H1 (cell line): ENCODE measurements at regions not wholly inside any gene's neighbourhood (a gene's known extent, or its start where the extent isn't known, plus 50 kb on each side); places are given as distances from the start of the nearest gene placed in this dataset.

Experiments used
- ATF2 ChIP-seq: IDR thresholded peaks from 2 replicates; pipeline ENCODE4 v1.6.1; 2012; ENCODE audit warnings: low read length, inconsistent platforms
- CBX5 ChIP-seq: fragments of 300-800, 300-1000 bp; sonication (generic); IDR thresholded peaks from 2 replicates; pipeline ENCODE4 v1.7.1; 2016; ENCODE audit warnings: antibody characterized with exemption, low read length, low read depth
- CBX8 ChIP-seq: fragments of 300-800, 300-1000 bp; sonication (generic); IDR thresholded peaks from 2 replicates; pipeline ENCODE4 v1.7.1; 2016; ENCODE audit warnings: low read depth, low read length, borderline replicate concordance
- CEBPB ChIP-seq: IDR thresholded peaks from 2 replicates; pipeline ENCODE4 v1.6.1; 2012; ENCODE audit warnings: low read depth, low read length
- CTBP2 ChIP-seq: IDR thresholded peaks from 2 replicates; pipeline ENCODE4 v1.7.0; 2011; ENCODE audit warnings: borderline replicate concordance, mild to moderate bottlenecking, moderate library complexity, mixed read lengths, low read length; ENCODE audit not compliant: insufficient read depth, insufficient read length
- EP300 ChIP-seq, 2 experiments: IDR thresholded peaks; 1 replicate in 1 of 2; 2 replicates in 1 of 2; pipeline ENCODE4 v1.6.1; 2011 to 2012; ENCODE audit warnings: low read depth in 2 of 2, low read length in 2 of 2, mild to moderate bottlenecking in 2 of 2, borderline replicate concordance in 1 of 2, inconsistent platforms in 1 of 2, moderate library complexity in 1 of 2
- NANOG ChIP-seq: IDR thresholded peaks from 2 replicates; pipeline ENCODE4 v1.6.1; 2011; ENCODE audit warnings: low read length, low read depth, mild to moderate bottlenecking, inconsistent platforms; ENCODE audit not compliant: insufficient read depth, poor library complexity, severe bottlenecking
- TAF7 ChIP-seq: optimal IDR thresholded peaks from 2 replicates; pipeline ENCODE3; 2011; ENCODE audit warnings: low read depth, mild to moderate bottlenecking, inconsistent platforms, low read length, moderate library complexity, borderline replicate concordance
- YY1 ChIP-seq: IDR thresholded peaks from 2 replicates; pipeline ENCODE4 v1.6.1; 2011; ENCODE audit warnings: low read depth, mild to moderate bottlenecking, low read length
- TF ChIP-seq, protein P1 (sequence below): fragments of 300-600 bp; sonication (generic); IDR thresholded peaks from 2 replicates; pipeline ENCODE4 v1.7.1; 2012; ENCODE audit warnings: low read length, moderate library complexity, mild to moderate bottlenecking, inconsistent platforms; ENCODE audit not compliant: insufficient replicate concordance

- TF ChIP-seq, protein P1, sequence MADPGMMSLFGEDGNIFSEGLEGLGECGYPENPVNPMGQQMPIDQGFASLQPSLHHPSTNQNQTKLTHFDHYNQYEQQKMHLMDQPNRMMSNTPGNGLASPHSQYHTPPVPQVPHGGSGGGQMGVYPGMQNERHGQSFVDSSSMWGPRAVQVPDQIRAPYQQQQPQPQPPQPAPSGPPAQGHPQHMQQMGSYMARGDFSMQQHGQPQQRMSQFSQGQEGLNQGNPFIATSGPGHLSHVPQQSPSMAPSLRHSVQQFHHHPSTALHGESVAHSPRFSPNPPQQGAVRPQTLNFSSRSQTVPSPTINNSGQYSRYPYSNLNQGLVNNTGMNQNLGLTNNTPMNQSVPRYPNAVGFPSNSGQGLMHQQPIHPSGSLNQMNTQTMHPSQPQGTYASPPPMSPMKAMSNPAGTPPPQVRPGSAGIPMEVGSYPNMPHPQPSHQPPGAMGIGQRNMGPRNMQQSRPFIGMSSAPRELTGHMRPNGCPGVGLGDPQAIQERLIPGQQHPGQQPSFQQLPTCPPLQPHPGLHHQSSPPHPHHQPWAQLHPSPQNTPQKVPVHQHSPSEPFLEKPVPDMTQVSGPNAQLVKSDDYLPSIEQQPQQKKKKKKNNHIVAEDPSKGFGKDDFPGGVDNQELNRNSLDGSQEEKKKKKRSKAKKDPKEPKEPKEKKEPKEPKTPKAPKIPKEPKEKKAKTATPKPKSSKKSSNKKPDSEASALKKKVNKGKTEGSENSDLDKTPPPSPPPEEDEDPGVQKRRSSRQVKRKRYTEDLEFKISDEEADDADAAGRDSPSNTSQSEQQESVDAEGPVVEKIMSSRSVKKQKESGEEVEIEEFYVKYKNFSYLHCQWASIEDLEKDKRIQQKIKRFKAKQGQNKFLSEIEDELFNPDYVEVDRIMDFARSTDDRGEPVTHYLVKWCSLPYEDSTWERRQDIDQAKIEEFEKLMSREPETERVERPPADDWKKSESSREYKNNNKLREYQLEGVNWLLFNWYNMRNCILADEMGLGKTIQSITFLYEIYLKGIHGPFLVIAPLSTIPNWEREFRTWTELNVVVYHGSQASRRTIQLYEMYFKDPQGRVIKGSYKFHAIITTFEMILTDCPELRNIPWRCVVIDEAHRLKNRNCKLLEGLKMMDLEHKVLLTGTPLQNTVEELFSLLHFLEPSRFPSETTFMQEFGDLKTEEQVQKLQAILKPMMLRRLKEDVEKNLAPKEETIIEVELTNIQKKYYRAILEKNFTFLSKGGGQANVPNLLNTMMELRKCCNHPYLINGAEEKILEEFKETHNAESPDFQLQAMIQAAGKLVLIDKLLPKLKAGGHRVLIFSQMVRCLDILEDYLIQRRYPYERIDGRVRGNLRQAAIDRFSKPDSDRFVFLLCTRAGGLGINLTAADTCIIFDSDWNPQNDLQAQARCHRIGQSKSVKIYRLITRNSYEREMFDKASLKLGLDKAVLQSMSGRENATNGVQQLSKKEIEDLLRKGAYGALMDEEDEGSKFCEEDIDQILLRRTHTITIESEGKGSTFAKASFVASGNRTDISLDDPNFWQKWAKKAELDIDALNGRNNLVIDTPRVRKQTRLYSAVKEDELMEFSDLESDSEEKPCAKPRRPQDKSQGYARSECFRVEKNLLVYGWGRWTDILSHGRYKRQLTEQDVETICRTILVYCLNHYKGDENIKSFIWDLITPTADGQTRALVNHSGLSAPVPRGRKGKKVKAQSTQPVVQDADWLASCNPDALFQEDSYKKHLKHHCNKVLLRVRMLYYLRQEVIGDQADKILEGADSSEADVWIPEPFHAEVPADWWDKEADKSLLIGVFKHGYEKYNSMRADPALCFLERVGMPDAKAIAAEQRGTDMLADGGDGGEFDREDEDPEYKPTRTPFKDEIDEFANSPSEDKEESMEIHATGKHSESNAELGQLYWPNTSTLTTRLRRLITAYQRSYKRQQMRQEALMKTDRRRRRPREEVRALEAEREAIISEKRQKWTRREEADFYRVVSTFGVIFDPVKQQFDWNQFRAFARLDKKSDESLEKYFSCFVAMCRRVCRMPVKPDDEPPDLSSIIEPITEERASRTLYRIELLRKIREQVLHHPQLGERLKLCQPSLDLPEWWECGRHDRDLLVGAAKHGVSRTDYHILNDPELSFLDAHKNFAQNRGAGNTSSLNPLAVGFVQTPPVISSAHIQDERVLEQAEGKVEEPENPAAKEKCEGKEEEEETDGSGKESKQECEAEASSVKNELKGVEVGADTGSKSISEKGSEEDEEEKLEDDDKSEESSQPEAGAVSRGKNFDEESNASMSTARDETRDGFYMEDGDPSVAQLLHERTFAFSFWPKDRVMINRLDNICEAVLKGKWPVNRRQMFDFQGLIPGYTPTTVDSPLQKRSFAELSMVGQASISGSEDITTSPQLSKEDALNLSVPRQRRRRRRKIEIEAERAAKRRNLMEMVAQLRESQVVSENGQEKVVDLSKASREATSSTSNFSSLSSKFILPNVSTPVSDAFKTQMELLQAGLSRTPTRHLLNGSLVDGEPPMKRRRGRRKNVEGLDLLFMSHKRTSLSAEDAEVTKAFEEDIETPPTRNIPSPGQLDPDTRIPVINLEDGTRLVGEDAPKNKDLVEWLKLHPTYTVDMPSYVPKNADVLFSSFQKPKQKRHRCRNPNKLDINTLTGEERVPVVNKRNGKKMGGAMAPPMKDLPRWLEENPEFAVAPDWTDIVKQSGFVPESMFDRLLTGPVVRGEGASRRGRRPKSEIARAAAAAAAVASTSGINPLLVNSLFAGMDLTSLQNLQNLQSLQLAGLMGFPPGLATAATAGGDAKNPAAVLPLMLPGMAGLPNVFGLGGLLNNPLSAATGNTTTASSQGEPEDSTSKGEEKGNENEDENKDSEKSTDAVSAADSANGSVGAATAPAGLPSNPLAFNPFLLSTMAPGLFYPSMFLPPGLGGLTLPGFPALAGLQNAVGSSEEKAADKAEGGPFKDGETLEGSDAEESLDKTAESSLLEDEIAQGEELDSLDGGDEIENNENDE = no peak
- no peak for TF ChIP-seq CTBP2
- no peak for TF ChIP-seq EP300 (IDR thresholded peaks at IDR 0.05; ENCODE audit: borderline replicate concordance in 1 of 2, low read depth in 2 of 2, low read length in 2 of 2)
- no peak for TF ChIP-seq NANOG
- TF ChIP-seq YY1 = no peak
- TF ChIP-seq ATF2 = no peak
- TF ChIP-seq TAF7 = no peak
- no peak for TF ChIP-seq CEBPB
- TF ChIP-seq CBX8 = no peak
- TF ChIP-seq CBX5 = no peak
Measured at GRCh38 chr1:30815556-30815955, 58.0 kb upstream of the LAPTM5 start (continued).
